ENCODE measurements at regions not wholly inside any gene's neighbourhood (a gene's known extent, or its start where the extent isn't known, plus 50 kb on each side); places are given as distances from the start of the nearest gene placed in this dataset.

DNA sequence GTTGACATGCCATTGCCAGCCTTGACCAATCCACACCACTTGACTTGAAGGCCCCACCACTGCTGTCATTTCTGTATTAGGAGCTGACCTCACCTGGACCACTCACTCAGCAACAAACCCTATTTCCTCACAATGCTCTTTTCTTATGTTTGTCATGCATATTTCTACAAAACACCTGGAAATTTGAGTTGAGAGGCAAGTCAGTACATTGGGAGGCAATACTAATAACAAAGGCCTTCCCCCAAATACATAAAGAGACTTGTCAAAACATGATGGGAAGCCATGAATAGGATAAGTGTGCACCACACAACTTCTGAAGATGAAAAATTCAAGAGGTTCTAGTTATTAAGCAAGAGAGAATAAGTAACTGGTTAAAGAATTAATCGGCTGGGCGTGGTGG lies 77.9 kb upstream of the POU2AF2 start:
- TF ChIP-seq POLR2A (IDR thresholded peaks at IDR 0.05) = no peak
- TF ChIP-seq, protein P1, sequence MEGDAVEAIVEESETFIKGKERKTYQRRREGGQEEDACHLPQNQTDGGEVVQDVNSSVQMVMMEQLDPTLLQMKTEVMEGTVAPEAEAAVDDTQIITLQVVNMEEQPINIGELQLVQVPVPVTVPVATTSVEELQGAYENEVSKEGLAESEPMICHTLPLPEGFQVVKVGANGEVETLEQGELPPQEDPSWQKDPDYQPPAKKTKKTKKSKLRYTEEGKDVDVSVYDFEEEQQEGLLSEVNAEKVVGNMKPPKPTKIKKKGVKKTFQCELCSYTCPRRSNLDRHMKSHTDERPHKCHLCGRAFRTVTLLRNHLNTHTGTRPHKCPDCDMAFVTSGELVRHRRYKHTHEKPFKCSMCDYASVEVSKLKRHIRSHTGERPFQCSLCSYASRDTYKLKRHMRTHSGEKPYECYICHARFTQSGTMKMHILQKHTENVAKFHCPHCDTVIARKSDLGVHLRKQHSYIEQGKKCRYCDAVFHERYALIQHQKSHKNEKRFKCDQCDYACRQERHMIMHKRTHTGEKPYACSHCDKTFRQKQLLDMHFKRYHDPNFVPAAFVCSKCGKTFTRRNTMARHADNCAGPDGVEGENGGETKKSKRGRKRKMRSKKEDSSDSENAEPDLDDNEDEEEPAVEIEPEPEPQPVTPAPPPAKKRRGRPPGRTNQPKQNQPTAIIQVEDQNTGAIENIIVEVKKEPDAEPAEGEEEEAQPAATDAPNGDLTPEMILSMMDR (IDR thresholded peaks at IDR 0.05) = no peak
